Trophoblast cell (in vitro differentiated cells and primary cell): ENCODE measurements at regions not wholly inside any gene's neighbourhood (a gene's known extent, or its start where the extent isn't known, plus 50 kb on each side); places are given as distances from the start of the nearest gene placed in this dataset.
A peak's percentile ranks its signal among the peaks of the same experiment; 100 is the strongest.

Experiments
- DNase-seq, 2 donors: peaks; one replicate each; pipeline ENCODE4 v3.0.0-alpha.2; 2016
- H2AFZ ChIP-seq: 2 replicates; pipeline ENCODE4 v1.6.1; 2013; ENCODE audit warnings: low read length, moderate library complexity, mild to moderate bottlenecking; ENCODE audit not compliant: insufficient read depth, poor library complexity
- H2AK5ac ChIP-seq: 2 replicates; pipeline ENCODE4 v1.6.1; 2013; ENCODE audit warnings: mild to moderate bottlenecking, low read length
- H2BK120ac ChIP-seq: 2 replicates; pipeline ENCODE4 v1.6.1; 2013; ENCODE audit warnings: low read length, mild to moderate bottlenecking, moderate library complexity; ENCODE audit not compliant: insufficient read depth, poor library complexity
- H2BK12ac ChIP-seq: 2 replicates; pipeline ENCODE4 v1.6.1; 2013; ENCODE audit warnings: mild to moderate bottlenecking, low read length, moderate library complexity
- H2BK5ac ChIP-seq: 2 replicates; pipeline ENCODE4 v1.6.1; 2013; ENCODE audit warnings: low read length, low read depth, moderate library complexity, mild to moderate bottlenecking; ENCODE audit not compliant: poor library complexity
- H3K14ac ChIP-seq: 2 replicates; pipeline ENCODE4 v1.6.1; 2013; ENCODE audit warnings: mild to moderate bottlenecking, low read length
- H3K18ac ChIP-seq: 2 replicates; pipeline ENCODE4 v1.6.1; 2013; ENCODE audit warnings: mild to moderate bottlenecking, low read length
- H3K23ac ChIP-seq: 2 replicates; pipeline ENCODE4 v1.6.1; 2013; ENCODE audit warnings: low read length
- H3K27ac ChIP-seq: 2 replicates; pipeline ENCODE4 v1.5.1; 2013; ENCODE audit warnings: low read depth, mild to moderate bottlenecking, inconsistent platforms, low read length, moderate library complexity
- H3K27me3 ChIP-seq: 2 replicates; pipeline ENCODE4 v1.6.1; 2013; ENCODE audit warnings: inconsistent platforms, mild to moderate bottlenecking, low read length, moderate library complexity; ENCODE audit not compliant: insufficient read depth
- H3K36me3 ChIP-seq, 2 experiments: 1 replicate in 1 of 2; 2 replicates in 1 of 2; pipeline ENCODE4 v1.6.1; 2013; ENCODE audit warnings: low read length in 2 of 2, mild to moderate bottlenecking in 2 of 2, moderate library complexity in 1 of 2; ENCODE audit not compliant: insufficient read depth in 2 of 2, control insufficient read depth in 1 of 2
- H3K4ac ChIP-seq: 2 replicates; pipeline ENCODE4 v1.6.1; 2013; ENCODE audit warnings: low read depth, mild to moderate bottlenecking, low read length, moderate library complexity
- H3K4me1 ChIP-seq, 2 experiments: 1 replicate in 1 of 2; 2 replicates in 1 of 2; pipeline ENCODE4 v1.6.1; 2013; ENCODE audit warnings: low read length in 2 of 2, mild to moderate bottlenecking in 2 of 2, moderate library complexity in 1 of 2; ENCODE audit not compliant: insufficient read depth in 2 of 2, control insufficient read depth in 1 of 2
- H3K4me2 ChIP-seq: 2 replicates; pipeline ENCODE4 v1.6.1; 2013; ENCODE audit warnings: inconsistent platforms, mild to moderate bottlenecking, low read length, moderate library complexity
- H3K4me3 ChIP-seq: 2 replicates; pipeline ENCODE4 v1.5.1; 2013; ENCODE audit warnings: mild to moderate bottlenecking, low read depth, low read length, inconsistent platforms
- H3K79me1 ChIP-seq: one replicate; pipeline ENCODE4 v1.6.1; 2013; ENCODE audit warnings: low read length
- H3K79me2 ChIP-seq: 2 replicates; pipeline ENCODE4 v1.6.1; 2013; ENCODE audit warnings: low read length, mild to moderate bottlenecking; ENCODE audit not compliant: control insufficient read depth, insufficient read depth, poor library complexity
- H3K9ac ChIP-seq: 2 replicates; pipeline ENCODE4 v1.6.1; 2013; ENCODE audit warnings: mild to moderate bottlenecking, low read length
- H3K9me3 ChIP-seq: 2 replicates; pipeline ENCODE4 v1.6.1; 2013; ENCODE audit warnings: low read depth, mild to moderate bottlenecking, control low read depth, inconsistent platforms, low read length; ENCODE audit not compliant: insufficient read depth
- H4K12ac ChIP-seq: 2 replicates; pipeline ENCODE4 v1.6.1; 2013; ENCODE audit warnings: low read depth, mild to moderate bottlenecking, low read length, moderate library complexity
- H4K8ac ChIP-seq: 2 replicates; pipeline ENCODE4 v1.6.1; 2013; ENCODE audit warnings: low read depth, mild to moderate bottlenecking, low read length, moderate library complexity
- H4K91ac ChIP-seq: one replicate; pipeline ENCODE4 v1.6.1; 2013; ENCODE audit warnings: low read depth, mild to moderate bottlenecking, low read length, moderate library complexity
- WGBS: extraction: QIAGEN DNeasy Blood & Tissue Kit; methylation state at CpG from one replicate; pipeline ENCODE4 v1.1.7; 2013; ENCODE audit warnings: missing lambda C conversion rate; ENCODE audit not compliant: insufficient read length, insufficient coverage; ENCODE audit errors: extremely low coverage; 5-methylcytosine and 5-hydroxymethylcytosine counted together

DNA sequence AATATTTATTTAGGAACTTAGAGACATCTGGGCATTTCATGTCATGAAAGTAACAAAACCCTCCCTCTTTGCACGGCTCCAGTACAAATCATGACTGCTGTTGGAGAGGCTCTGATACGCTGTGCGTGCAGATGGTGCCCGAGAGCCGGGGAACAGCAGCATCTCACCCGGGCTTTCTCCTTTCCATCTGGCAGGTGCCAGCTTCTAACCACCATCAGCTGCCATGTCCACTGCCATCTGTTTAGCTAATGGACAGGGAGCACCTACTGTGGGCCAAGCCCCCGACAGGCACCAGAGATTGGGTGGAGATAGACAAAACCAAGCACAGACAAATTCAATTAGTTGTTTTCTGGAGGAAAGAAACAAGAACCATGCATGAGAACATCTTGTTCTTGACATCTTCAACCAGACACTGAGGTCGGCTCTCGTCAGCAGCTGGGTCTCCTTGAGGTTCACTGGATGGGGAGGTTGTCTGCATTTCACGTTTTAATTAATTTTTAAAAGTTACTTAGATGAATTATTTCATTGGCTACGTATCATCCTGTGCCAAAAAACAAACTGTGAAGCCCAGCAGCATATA is 323.7 kb downstream of the THBS2 start:
- Histone ChIP-seq H3K79me1 (no peaks in the 10 kb centered on the region), H2BK12ac (no peak overlapping the region), H3K27me3 (no peaks in the 10 kb centered on the region), H3K9ac (no peak overlapping the region), H2BK120ac (no peak overlapping the region), H3K36me3 (no peaks in the 10 kb centered on the region), H3K27ac (no peak overlapping the region), H2AFZ (no peak overlapping the region), H3K4me3 (no peak overlapping the region), H3K4me2 (no peak overlapping the region), H3K4ac (no peak overlapping the region), H3K79me2 (no peaks in the 10 kb centered on the region), H4K12ac (no peak overlapping the region), H3K14ac (no peak overlapping the region), H4K8ac (no peak overlapping the region), H2BK5ac (no peak overlapping the region), H3K18ac (no peak overlapping the region), H3K4me1 (no peaks in the 10 kb centered on the region), H4K91ac (no peak overlapping the region), H2AK5ac (no peak overlapping the region), H3K9me3 (peaks cover 19% of the 10 kb centered on the region), H3K23ac (no peak overlapping the region)
- no CpG with 5 or more reads among the region's 11 CpGs for WGBS
- DNase-seq = no peak

DNA sequence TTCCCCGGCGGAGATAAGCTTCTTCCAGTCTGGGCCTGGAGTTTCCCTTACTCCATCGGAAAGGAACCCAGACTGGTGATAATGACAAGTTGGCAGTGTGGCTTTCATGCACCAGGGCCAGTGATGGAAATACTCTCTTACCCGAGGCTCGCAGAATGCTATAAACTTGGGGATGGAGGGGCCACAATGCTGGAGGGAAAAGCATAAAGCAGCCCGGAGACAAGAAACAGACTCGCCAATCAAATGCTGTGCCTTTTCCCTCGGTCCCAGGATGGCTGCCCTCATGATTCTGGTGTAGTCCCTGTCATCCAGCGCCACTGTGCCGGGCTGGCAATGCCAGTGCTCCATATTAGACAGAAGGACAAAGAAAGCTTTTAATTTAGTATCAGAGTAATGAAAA is 325.6 kb downstream of the THBS2 start:
- no peak overlapping the region for H3K27ac ChIP-seq
- no peaks in the 10 kb centered on the region for H3K79me1 ChIP-seq
- H2BK12ac ChIP-seq = no peak overlapping the region
- no peak for DNase-seq
- H2BK120ac ChIP-seq = no peak overlapping the region
- no peaks in the 10 kb centered on the region for H3K27me3 ChIP-seq
- H4K8ac ChIP-seq = no peak overlapping the region
- H4K91ac ChIP-seq = no peak overlapping the region
- H3K4ac ChIP-seq = no peak overlapping the region
- H3K23ac ChIP-seq = no peak overlapping the region
- H3K18ac ChIP-seq = no peak overlapping the region
- H3K4me1 ChIP-seq = no peaks in the 10 kb centered on the region
- no peak overlapping the region for H4K12ac ChIP-seq
- H3K14ac ChIP-seq = no peak overlapping the region
- no peak overlapping the region for H2AK5ac ChIP-seq
- no peaks in the 10 kb centered on the region for H3K36me3 ChIP-seq
- no peak overlapping the region for H3K4me3 ChIP-seq
- H3K9ac ChIP-seq = no peak overlapping the region
- H2AFZ ChIP-seq = no peak overlapping the region
- no peaks in the 10 kb centered on the region for H3K79me2 ChIP-seq
- peaks cover 19% of the 10 kb centered on the region for H3K9me3 ChIP-seq
- no CpG with 5 or more reads among the region's 10 CpGs for WGBS
- H2BK5ac ChIP-seq = no peak overlapping the region
- H3K4me2 ChIP-seq = no peak overlapping the region

DNA sequence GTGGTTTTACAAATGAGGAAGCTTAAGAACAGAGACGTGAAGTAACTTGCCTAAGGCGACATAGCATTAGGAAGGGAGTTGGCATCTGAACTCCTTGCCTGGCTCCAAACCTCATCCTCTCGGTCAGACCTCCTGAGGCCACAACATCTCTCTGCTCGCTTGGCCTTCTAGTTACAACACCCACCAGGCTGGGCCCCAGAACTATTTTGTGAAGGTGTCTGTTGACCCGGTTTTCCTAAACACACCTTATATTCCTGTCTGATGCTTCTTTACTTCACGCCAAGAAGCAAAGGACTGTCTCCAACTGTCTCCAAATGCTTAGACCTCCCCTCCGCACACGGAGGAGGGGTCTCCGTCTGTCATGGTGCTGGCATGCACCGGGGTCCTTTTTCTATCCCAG is 326.6 kb downstream of the THBS2 start:
- no peak overlapping the region for H3K14ac ChIP-seq
- no peak overlapping the region for H4K12ac ChIP-seq
- no peak overlapping the region for H3K27ac ChIP-seq
- H3K4me1 ChIP-seq = no peaks in the 10 kb centered on the region
- no peaks in the 10 kb centered on the region for H3K79me2 ChIP-seq
- no peak overlapping the region for H4K8ac ChIP-seq
- H2AK5ac ChIP-seq = no peak overlapping the region
- H3K23ac ChIP-seq = no peak overlapping the region
- no peak overlapping the region for H4K91ac ChIP-seq
- no peaks in the 10 kb centered on the region for H3K36me3 ChIP-seq
- no peak for DNase-seq
- no peak overlapping the region for H3K4me3 ChIP-seq
- WGBS = no CpG with 5 or more reads among the region's 10 CpGs
- no peak overlapping the region for H3K9ac ChIP-seq
- no peak overlapping the region for H3K4ac ChIP-seq
- H3K9me3 ChIP-seq = peaks cover 14% of the 10 kb centered on the region
- no peaks in the 10 kb centered on the region for H3K79me1 ChIP-seq
- H3K27me3 ChIP-seq = no peaks in the 10 kb centered on the region
- H3K18ac ChIP-seq = no peak overlapping the region
- H2BK12ac ChIP-seq = no peak overlapping the region
- H3K4me2 ChIP-seq = no peak overlapping the region
- no peak overlapping the region for H2AFZ ChIP-seq
- H2BK5ac ChIP-seq = no peak overlapping the region
- H2BK120ac ChIP-seq = no peak overlapping the region

DNA sequence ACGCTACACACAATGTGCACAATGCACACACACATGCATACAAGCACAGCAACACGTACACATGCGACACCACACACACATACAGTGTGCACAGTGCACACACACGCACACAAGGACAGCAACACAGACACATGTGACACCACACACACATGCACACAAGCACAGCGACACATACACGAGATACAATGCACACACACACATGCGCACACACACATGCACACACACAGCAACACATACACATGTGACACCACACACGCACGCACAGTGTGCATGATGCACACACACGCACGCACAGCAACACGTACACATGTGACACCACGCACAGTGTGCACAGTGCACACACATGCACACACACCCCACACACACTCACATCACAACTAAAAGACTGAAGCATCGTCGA is 327.3 kb downstream of the THBS2 start:
- H3K14ac ChIP-seq = no peak overlapping the region
- no peaks in the 10 kb centered on the region for H3K79me2 ChIP-seq
- H3K18ac ChIP-seq = no peak overlapping the region
- no peak overlapping the region for H2BK120ac ChIP-seq
- no peak overlapping the region for H2AFZ ChIP-seq
- peaks cover 14% of the 10 kb centered on the region for H3K9me3 ChIP-seq
- H2BK5ac ChIP-seq = no peak overlapping the region
- H3K4me1 ChIP-seq = no peaks in the 10 kb centered on the region
- H3K4ac ChIP-seq = no peak overlapping the region
- H3K4me3 ChIP-seq = peak overlapping the region; percentile 13
- H3K4me2 ChIP-seq = no peak overlapping the region
- no peak overlapping the region for H4K8ac ChIP-seq
- no peak overlapping the region for H3K27ac ChIP-seq
- H4K12ac ChIP-seq = no peak overlapping the region
- no peak overlapping the region for H2BK12ac ChIP-seq
- peak overlapping the region; percentile 12 for H3K23ac ChIP-seq
- no peaks in the 10 kb centered on the region for H3K36me3 ChIP-seq
- no peak overlapping the region for H4K91ac ChIP-seq
- no peak overlapping the region for H2AK5ac ChIP-seq
- H3K27me3 ChIP-seq = no peaks in the 10 kb centered on the region
- H3K79me1 ChIP-seq = no peaks in the 10 kb centered on the region
- no peak for DNase-seq
- WGBS = no CpG with 5 or more reads among the region's 15 CpGs
- H3K9ac ChIP-seq = peak overlapping the region; percentile 10
